GM12878 (cell line): ENCODE measurements at regions not wholly inside any gene's neighbourhood (a gene's known extent, or its start where the extent isn't known, plus 50 kb on each side); places are given as distances from the start of the nearest gene placed in this dataset.

Experiments
- ATAC-seq: fragments of 200-7000 bp; cut with Tn5 transposase; 3 replicates; pipeline ENCODE4 v1.9.1; 2020; ENCODE audit warnings: mild to moderate bottlenecking, moderate library complexity
- BruUV-seq: library from RNA; stranded (reverse); fragments of 400-500 nt; replicated peaks from 2 replicates; lab custom pipeline; 2021; lab: Mats Ljungman, UMichigan
- CTCF ChIA-PET: fragments of 300-600 bp; sonication (Branson Sonifier 250); formaldehyde crosslinking; extraction: SDS; loops from one replicate; lab custom pipeline; 2021; ENCODE audit warnings: inconsistent platforms; lab: Yijun Ruan, JAX
- POLR2A ChIA-PET: fragments of 350-600 bp; formaldehyde crosslinking; extraction: SDS; loops from one replicate; lab custom pipeline; 2021; ENCODE audit warnings: inconsistent platforms; lab: Charles Lee
- RAD21 ChIA-PET: fragments of 300-600 bp; sonication (Branson Sonifier 250); formaldehyde crosslinking; loops from one replicate; lab custom pipeline; 2023; ENCODE audit warnings: antibody characterized with exemption; ENCODE audit not compliant: unreplicated experiment; lab: Charles Lee
- SMC1A ChIA-PET: fragments of 300-600 bp; sonication (Branson Sonifier 250); formaldehyde crosslinking; loops from one replicate; lab custom pipeline; 2023; ENCODE audit not compliant: unreplicated experiment, uncharacterized antibody; lab: Charles Lee
- DNase-seq: peaks from one replicate; pipeline ENCODE4 v3.0.0-alpha.2; 2011; ENCODE audit warnings: low read depth, low spot score
- FAIRE-seq: peaks from 3 replicates; lab custom pipeline; 2011; peaks lifted over from hg19 to GRCh38; lab: Jason Lieb, UNC
- H2AFZ ChIP-seq: 2 replicates; pipeline ENCODE4 v1.6.0; 2011; ENCODE audit warnings: low read depth, low read length, control low read depth; ENCODE audit not compliant: control insufficient read depth
- H3K27ac ChIP-seq: 2 replicates; pipeline ENCODE4 v1.5.1; 2011; ENCODE audit warnings: control low read depth; ENCODE audit not compliant: control insufficient read depth, insufficient read depth
- H3K27me3 ChIP-seq, 2 experiments: replicated peaks in 1 of 2; 2 replicates each; pipeline versions ENCODE4 v1.6.0 to v1.6.1; 2011; ENCODE audit warnings: low read length in 1 of 2; ENCODE audit not compliant: control insufficient read depth in 2 of 2, insufficient read depth in 2 of 2
- H3K36me3 ChIP-seq, 2 experiments: 2 replicates each; pipeline ENCODE4 v1.5.1; 2011; ENCODE audit warnings: low read length in 1 of 2; ENCODE audit not compliant: control insufficient read depth in 2 of 2, insufficient read depth in 2 of 2
- H3K4me1 ChIP-seq: 2 replicates; pipeline ENCODE4 v1.6.1; 2011; ENCODE audit warnings: mild to moderate bottlenecking, low read length, moderate library complexity, mixed read lengths; ENCODE audit not compliant: control insufficient read depth, insufficient read depth
- H3K4me2 ChIP-seq: 2 replicates; pipeline ENCODE4 v1.6.0; 2011; ENCODE audit warnings: control low read depth; ENCODE audit not compliant: control insufficient read depth, insufficient read depth
- H3K4me3 ChIP-seq: fragments of 200-600 bp; sonication (generic); 2 replicates; pipeline ENCODE4 v1.5.1; 2016
- H3K79me2 ChIP-seq: 2 replicates; pipeline ENCODE4 v1.6.0; 2011; ENCODE audit warnings: low read length; ENCODE audit not compliant: control insufficient read depth, insufficient read depth
- H3K9ac ChIP-seq: 2 replicates; pipeline ENCODE4 v1.8.0; 2011; ENCODE audit warnings: low read length, control low read depth, mixed read lengths; ENCODE audit not compliant: control insufficient read depth, insufficient read depth
- H3K9me3 ChIP-seq: replicated peaks from 3 replicates; pipeline ENCODE4 v1.5.1; 2011; ENCODE audit warnings: mild to moderate bottlenecking, low read length; ENCODE audit not compliant: control insufficient read depth, insufficient read depth
- H4K20me1 ChIP-seq: 2 replicates; pipeline ENCODE4 v1.6.0; 2011; ENCODE audit not compliant: control insufficient read depth, insufficient read depth
- EED ChIP-seq: sonication (generic); IDR thresholded peaks from 2 replicates; pipeline ENCODE4 v1.6.1; 2016; ENCODE audit warnings: antibody characterized with exemption, low read depth
- FOS ChIP-seq: IDR thresholded peaks from 3 replicates; pipeline ENCODE4 v1.6.1; 2011; ENCODE audit warnings: borderline replicate concordance; ENCODE audit not compliant: insufficient read length; ENCODE audit errors: extremely low read depth
- MYB ChIP-seq: fragments of 150-350 bp; IDR thresholded peaks from 2 replicates; pipeline ENCODE4 v1.6.1; 2014; ENCODE audit warnings: mild to moderate bottlenecking, low read depth, low read length, borderline replicate concordance
- POLR2AphosphoS2 ChIP-seq: IDR thresholded peaks from 2 replicates; pipeline ENCODE4 v1.6.1; 2011; ENCODE audit warnings: low read depth, mild to moderate bottlenecking, low read length, improper control_type of control experiment, moderate library complexity
- SP1 ChIP-seq: IDR thresholded peaks from one replicate; pipeline ENCODE4 v1.6.1; 2011; ENCODE audit warnings: low read depth, low read length
- STAT3 ChIP-seq: IDR thresholded peaks from 2 replicates; pipeline ENCODE4 v1.6.1; 2011; ENCODE audit warnings: low read depth, low read length, improper control_type of control experiment
- WGBS: methylation state at CpG from one replicate; pipeline ENCODE4 v1.1.6; 2016; ENCODE audit warnings: low lambda C conversion rate; ENCODE audit not compliant: insufficient replicate concordance, insufficient coverage; ENCODE audit errors: missing lambda C conversion rate; 5-methylcytosine and 5-hydroxymethylcytosine counted together
- in situ Hi-C: fragments of 300-500 bp; cut with MboI; formaldehyde crosslinking; loops from 9 replicates; pipeline ENCODE4 v1.14.3; 2018; ENCODE audit warnings: mixed read lengths
- intact Hi-C: fragments of 100-400 bp; cut with micrococcal nuclease; formaldehyde crosslinking; loops from one replicate; pipeline ENCODE4 v1.14.2; 2022; ENCODE audit not compliant: unreplicated experiment
- TF ChIP-seq, protein P1 (sequence below): IDR thresholded peaks from 2 replicates; pipeline ENCODE4 v1.6.1; 2012; ENCODE audit warnings: mild to moderate bottlenecking, low read depth, low read length
- TF ChIP-seq, protein P2 (sequence below): fragments of 450-650 bp; IDR thresholded peaks from 2 replicates; pipeline ENCODE4 v1.6.1; 2017; ENCODE audit warnings: borderline replicate concordance

DNA sequence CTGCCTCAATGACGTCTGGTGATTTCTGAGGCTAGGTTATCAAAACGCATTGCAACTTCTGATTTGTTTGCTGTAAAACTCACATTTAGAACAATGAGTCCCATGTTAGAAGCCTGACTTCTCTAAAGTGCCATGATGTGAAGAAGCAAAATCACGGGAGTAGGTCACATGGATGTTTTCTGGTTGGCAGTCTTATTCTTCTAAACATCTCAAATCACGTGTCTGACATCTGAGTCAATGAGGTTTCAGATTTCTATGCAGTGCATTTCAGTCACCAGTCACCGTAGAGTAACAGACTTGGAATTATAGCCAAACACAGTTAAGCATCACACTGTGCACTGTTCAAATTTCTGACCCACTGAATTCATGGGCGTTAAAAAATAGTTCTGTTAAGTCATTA lies 482.1 kb downstream of the TMA16 start:
- no peak for FAIRE-seq
- intact Hi-C loops, result no loop called here
- H3K79me2 ChIP-seq, result no peaks in the 10 kb centered on the region
- TF ChIP-seq POLR2AphosphoS2 (no peak), STAT3 (no peak), MYB (no peak), SP1 (no peak), FOS (no peak), EED (no peak)
- TF ChIP-seq, protein P1, sequence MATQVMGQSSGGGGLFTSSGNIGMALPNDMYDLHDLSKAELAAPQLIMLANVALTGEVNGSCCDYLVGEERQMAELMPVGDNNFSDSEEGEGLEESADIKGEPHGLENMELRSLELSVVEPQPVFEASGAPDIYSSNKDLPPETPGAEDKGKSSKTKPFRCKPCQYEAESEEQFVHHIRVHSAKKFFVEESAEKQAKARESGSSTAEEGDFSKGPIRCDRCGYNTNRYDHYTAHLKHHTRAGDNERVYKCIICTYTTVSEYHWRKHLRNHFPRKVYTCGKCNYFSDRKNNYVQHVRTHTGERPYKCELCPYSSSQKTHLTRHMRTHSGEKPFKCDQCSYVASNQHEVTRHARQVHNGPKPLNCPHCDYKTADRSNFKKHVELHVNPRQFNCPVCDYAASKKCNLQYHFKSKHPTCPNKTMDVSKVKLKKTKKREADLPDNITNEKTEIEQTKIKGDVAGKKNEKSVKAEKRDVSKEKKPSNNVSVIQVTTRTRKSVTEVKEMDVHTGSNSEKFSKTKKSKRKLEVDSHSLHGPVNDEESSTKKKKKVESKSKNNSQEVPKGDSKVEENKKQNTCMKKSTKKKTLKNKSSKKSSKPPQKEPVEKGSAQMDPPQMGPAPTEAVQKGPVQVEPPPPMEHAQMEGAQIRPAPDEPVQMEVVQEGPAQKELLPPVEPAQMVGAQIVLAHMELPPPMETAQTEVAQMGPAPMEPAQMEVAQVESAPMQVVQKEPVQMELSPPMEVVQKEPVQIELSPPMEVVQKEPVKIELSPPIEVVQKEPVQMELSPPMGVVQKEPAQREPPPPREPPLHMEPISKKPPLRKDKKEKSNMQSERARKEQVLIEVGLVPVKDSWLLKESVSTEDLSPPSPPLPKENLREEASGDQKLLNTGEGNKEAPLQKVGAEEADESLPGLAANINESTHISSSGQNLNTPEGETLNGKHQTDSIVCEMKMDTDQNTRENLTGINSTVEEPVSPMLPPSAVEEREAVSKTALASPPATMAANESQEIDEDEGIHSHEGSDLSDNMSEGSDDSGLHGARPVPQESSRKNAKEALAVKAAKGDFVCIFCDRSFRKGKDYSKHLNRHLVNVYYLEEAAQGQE, result no peak
- TF ChIP-seq, protein P2, sequence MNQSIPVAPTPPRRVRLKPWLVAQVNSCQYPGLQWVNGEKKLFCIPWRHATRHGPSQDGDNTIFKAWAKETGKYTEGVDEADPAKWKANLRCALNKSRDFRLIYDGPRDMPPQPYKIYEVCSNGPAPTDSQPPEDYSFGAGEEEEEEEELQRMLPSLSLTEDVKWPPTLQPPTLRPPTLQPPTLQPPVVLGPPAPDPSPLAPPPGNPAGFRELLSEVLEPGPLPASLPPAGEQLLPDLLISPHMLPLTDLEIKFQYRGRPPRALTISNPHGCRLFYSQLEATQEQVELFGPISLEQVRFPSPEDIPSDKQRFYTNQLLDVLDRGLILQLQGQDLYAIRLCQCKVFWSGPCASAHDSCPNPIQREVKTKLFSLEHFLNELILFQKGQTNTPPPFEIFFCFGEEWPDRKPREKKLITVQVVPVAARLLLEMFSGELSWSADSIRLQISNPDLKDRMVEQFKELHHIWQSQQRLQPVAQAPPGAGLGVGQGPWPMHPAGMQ, result no peak
- TF ChIP-seq, all 136 proteins: peak for 0
- in situ Hi-C loops, result no loop called here
- Histone ChIP-seq H3K36me3 (no peaks in the 10 kb centered on the region), H3K9ac (no peak overlapping the region), H4K20me1 (no peaks in the 10 kb centered on the region), H3K4me3 (no peak overlapping the region), H3K27me3 (no peaks in the 10 kb centered on the region), H3K4me2 (no peak overlapping the region), H3K27ac (no peak overlapping the region), H3K4me1 (no peaks in the 10 kb centered on the region), H3K9me3 (no peaks in the 10 kb centered on the region), H2AFZ (no peak overlapping the region)
- ChIA-PET SMC1A (no interaction called here), POLR2A (no interaction called here), RAD21 (no interaction called here), CTCF (no interaction called here)
- no peak for DNase-seq
- 11% methylated on average over 6 of the region's 6 CpGs for WGBS
- no TSS peak for BruUV-seq
- ATAC-seq, result no peak
